Spleen (tissue), 7 donors: ENCODE measurements at regions not wholly inside any gene's neighbourhood (a gene's known extent, or its start where the extent isn't known, plus 50 kb on each side); places are given as distances from the start of the nearest gene placed in this dataset.

Experiments used
- POLR2A ChIP-seq, 3 donors: fragments of 450-650 bp; IDR thresholded peaks; one replicate each; pipeline ENCODE4 v1.5.1; 2017; ENCODE audit warnings: antibody characterized with exemption in 3 of 3, mild to moderate bottlenecking in 1 of 3
- POLR2AphosphoS5 ChIP-seq, 3 donors: sonication (generic); formaldehyde crosslinking; IDR thresholded peaks; one replicate each; pipeline ENCODE4 v1.5.1; 2017; ENCODE audit warnings: antibody characterized with exemption in 3 of 3
- TF ChIP-seq, protein P1 (sequence below), 11 experiments: fragments of 200-600 bp in 7 of 11; fragments of 450-650 bp in 4 of 11; sonication (generic) in 4 of 11; IDR thresholded peaks in 8 of 11; conservative IDR thresholded peaks in 3 of 11; 1 replicate in 7 of 11; 2 replicates in 4 of 11; pipeline versions ENCODE4 v1.4.0 to v1.8.0; 2016 to 2021; ENCODE audit warnings: antibody characterized with exemption in 11 of 11, inconsistent platforms in 4 of 11, mild to moderate bottlenecking in 1 of 11
- donor health status: DM: no; HTN: no; CAD: no; lungs with moderate emphysema.
- donor health status: DM: no; HTN: no; CAD: no.
- donor health status: DM: no; HTN: no; CAD: no.

DNA sequence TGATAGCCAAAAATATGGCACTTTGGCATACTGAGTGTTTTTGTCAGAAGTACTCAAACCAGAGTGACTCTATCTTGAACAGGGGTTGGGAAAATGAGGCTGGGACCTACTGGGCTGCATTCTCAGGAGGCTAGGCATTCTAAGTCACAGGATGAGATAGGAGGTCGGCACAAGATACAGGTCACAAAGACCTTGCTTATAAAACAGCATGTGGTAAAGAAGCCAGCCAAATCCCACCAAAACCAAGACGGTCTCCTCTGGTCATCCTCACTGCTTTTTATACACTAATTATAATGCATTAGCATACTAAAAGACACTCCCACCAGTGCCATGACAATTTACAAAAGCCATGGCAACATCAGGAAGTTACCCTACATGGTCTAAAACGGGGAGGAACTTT is 985.1 kb downstream of the HACE1 start:
- TF ChIP-seq POLR2AphosphoS5 (IDR thresholded peaks at IDR 0.05) (no peak), POLR2A (IDR thresholded peaks at IDR 0.05) (no peak)
- TF ChIP-seq, protein P1, sequence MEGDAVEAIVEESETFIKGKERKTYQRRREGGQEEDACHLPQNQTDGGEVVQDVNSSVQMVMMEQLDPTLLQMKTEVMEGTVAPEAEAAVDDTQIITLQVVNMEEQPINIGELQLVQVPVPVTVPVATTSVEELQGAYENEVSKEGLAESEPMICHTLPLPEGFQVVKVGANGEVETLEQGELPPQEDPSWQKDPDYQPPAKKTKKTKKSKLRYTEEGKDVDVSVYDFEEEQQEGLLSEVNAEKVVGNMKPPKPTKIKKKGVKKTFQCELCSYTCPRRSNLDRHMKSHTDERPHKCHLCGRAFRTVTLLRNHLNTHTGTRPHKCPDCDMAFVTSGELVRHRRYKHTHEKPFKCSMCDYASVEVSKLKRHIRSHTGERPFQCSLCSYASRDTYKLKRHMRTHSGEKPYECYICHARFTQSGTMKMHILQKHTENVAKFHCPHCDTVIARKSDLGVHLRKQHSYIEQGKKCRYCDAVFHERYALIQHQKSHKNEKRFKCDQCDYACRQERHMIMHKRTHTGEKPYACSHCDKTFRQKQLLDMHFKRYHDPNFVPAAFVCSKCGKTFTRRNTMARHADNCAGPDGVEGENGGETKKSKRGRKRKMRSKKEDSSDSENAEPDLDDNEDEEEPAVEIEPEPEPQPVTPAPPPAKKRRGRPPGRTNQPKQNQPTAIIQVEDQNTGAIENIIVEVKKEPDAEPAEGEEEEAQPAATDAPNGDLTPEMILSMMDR (IDR thresholded peaks at IDR 0.05 in 8 of 11, conservative IDR thresholded peaks at IDR 0.05 in 3 of 11), result no peak
